CD4-positive, alpha-beta T cell treated with Interleukin-4 for 4 hours (primary cell): ENCODE measurements at regions not wholly inside any gene's neighbourhood (a gene's known extent, or its start where the extent isn't known, plus 50 kb on each side); places are given as distances from the start of the nearest gene placed in this dataset.
"Not testable (repeated sequence)": the region's sequence is repeated elsewhere in the genome, so short reads cannot be mapped to it uniquely, and the experiment has no call there.

Source experiments
- DNase-seq: peaks from one replicate; pipeline ENCODE4 v3.0.0-alpha.2; 2020

GRCh38 chr1:53399370-53400133, 59.6 kb upstream of the DMRTB1 start:
- DNase-seq = not testable (repeated sequence)

DNA sequence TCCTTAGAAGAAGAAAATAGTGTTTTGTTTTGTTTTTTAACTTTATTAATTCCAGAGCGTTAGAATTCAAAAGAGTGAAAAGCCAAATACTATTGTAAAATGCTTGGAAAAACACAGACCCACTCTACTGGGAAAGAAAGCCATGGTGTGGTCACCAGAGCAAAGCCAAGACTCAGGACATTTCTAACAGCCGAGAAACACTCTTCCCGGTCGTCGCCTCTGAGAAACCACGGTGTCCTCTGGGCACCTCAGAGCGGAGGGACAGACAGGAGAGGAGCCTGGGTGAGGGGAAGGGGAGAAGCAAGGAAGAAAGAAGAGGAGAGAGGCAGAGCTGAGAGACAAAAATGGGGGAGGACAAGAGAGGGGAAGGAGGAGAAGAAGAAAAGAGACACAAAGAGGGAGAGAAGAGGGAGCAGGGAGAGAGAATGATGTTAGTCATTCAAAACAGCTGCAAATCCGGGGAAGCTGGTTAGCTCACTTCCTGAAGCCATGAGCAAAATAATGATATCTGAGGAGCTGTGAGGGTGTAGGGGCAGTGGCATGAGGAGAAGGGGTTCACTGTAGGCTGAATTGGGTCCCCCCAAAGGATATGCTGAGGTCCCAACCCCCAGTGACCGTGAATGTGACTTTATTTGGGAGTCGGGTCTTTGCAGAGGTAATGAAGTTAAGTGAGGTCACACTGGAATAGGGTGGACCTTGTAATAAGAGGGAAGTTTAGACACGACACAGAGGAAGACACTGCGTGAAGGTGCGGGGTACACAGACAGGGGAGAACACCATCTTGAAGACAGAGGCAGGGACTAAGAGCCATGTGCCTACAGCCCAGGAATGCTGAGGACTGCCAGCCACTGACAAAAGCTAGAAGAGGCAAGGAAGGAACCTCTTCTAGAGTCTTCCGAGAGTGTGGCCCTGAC, 58.2 kb upstream of the DMRTB1 start:
- no peak for DNase-seq

GRCh38 chr1:53401813-53402745, 57.1 kb upstream of the DMRTB1 start:
- DNase-seq = no peak

GRCh38 chr1:53402891-53403655, 56.1 kb upstream of the DMRTB1 start:
- DNase-seq = no peak

DNA sequence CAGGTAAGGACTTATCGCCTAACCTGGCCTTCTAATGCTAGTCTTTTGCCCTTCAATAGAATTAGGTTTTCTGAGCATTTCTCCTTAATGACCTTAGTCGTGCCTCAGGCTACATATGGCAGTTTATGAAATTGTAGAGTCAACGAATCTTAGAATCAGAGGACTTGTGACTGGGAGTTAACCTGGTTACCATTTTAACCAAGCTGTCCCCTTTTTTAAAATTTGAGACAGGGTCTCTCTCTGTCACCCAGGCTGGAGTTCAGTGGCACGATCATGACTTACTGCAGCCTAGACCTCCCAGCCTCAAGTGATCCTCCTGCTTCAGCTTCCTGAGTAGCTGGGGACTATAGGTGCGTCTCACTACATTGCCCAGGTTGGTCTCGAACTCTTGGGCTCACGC, 53.5 kb upstream of the DMRTB1 start:
- no peak for DNase-seq

DNA sequence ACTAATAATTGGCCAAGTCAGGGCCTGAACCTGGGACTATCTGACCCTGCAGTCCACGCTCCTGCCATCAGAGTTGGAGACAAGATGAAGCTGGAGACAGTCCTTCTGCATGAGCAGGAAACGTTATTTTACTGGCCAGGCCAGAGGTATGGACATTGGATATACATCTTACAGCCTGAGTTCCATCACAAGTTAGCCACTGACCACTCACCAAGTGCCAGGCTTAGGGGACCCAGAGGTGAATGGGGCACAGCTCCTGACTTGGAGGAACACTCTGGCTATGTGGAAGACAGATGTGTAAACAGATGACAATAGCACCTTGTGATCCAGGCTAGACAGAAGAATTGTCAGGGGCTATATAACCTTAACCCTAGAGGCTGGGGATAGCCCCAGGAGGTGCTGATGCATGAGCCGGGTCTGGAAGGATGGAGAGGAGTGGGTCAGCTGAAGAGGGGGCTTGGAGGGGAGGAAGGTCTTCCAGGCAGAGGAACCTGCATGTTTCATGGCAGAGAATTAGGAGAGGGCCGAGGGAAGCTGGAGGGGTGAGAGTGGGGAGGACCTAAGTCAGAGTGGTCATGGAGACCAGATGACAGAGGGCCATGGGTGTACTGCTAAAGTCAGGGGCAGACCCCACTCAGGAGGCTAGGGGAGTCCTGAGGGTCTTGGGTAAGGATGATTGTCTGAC, 52.5 kb upstream of the DMRTB1 start:
- no peak for DNase-seq

- DNase-seq = peak; percentile 21
These were observed 51.0 kb upstream of the DMRTB1 start for GRCh38 chr1:53408013-53408754.

DNA sequence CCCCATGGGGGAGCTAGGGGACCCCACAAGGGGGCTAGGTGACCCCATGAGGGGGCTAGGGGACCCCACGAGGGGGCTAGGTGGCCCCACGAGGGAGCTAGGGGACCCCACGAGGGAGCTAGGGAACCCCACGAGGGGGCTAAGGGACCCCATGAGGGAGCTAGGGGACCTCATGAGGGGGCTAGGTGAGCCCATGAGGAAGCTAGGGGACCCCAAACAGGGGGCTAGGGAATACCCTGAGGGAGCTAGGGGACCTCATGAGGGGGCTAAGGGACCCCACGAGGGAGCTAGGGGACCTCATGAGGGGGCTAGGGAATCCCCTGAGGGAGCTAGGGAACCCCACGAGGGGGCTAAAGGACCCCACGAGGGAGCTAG, 50.5 kb upstream of the DMRTB1 start:
- no peak for DNase-seq

- no peak for DNase-seq
These were observed 50.0 kb upstream of the DMRTB1 start for GRCh38 chr1:53409233-53409632.
